Fibroblast of lung (primary cell): ENCODE measurements at regions not wholly inside any gene's neighbourhood (a gene's known extent, or its start where the extent isn't known, plus 50 kb on each side); places are given as distances from the start of the nearest gene placed in this dataset.
A peak's percentile ranks its signal among the peaks of the same experiment; 100 is the strongest.

Experiments
- DNase-seq, 2 donors: peaks; one replicate each; pipeline versions ENCODE4 v3.0.0 to v3.0.0-alpha.2; 2010; ENCODE audit warnings: low read depth in 2 of 2
- H2AFZ ChIP-seq: 2 replicates; pipeline ENCODE4 v1.5.1; 2012; ENCODE audit warnings: low read length, control low read depth, inconsistent platforms
- H3K27ac ChIP-seq: 2 replicates; pipeline ENCODE4 v1.5.1; 2011; ENCODE audit warnings: low read length, control low read depth; ENCODE audit not compliant: insufficient read depth
- H3K27me3 ChIP-seq: 2 replicates; pipeline ENCODE4 v1.5.1; 2011; ENCODE audit warnings: mild to moderate bottlenecking, low read length; ENCODE audit not compliant: control insufficient read depth, insufficient read depth
- H3K36me3 ChIP-seq: 2 replicates; pipeline ENCODE4 v1.5.1; 2011; ENCODE audit warnings: low read length; ENCODE audit not compliant: control insufficient read depth, insufficient read depth
- H3K4me1 ChIP-seq: 2 replicates; pipeline ENCODE4 v1.5.1; 2011; ENCODE audit warnings: low read length; ENCODE audit not compliant: control insufficient read depth, insufficient read depth; ENCODE audit errors: extremely low read depth
- H3K4me2 ChIP-seq: 2 replicates; pipeline ENCODE4 v1.5.1; 2011; ENCODE audit warnings: low read length, control low read depth; ENCODE audit not compliant: insufficient read depth; ENCODE audit errors: extremely low read depth
- H3K4me3 ChIP-seq, 4 experiments: fragments of 200-600 bp in 1 of 4; sonication (generic) in 1 of 4; replicated peaks in 1 of 4; 2 replicates each; pipeline ENCODE4 v1.5.1; 2011 to 2016; ENCODE audit warnings: low read length in 4 of 4, low read depth in 3 of 4, mild to moderate bottlenecking in 3 of 4, control low read depth in 2 of 4, inconsistent platforms in 1 of 4, mixed read lengths in 1 of 4; ENCODE audit not compliant: insufficient read depth in 1 of 4; ENCODE audit errors: control extremely low read depth in 1 of 4
- H3K79me2 ChIP-seq: 2 replicates; pipeline ENCODE4 v1.5.1; 2012; ENCODE audit warnings: mild to moderate bottlenecking, low read length, inconsistent platforms; ENCODE audit not compliant: control insufficient read depth, insufficient read depth
- H3K9ac ChIP-seq: 2 replicates; pipeline ENCODE4 v1.5.1; 2011; ENCODE audit warnings: mild to moderate bottlenecking, low read length, control low read depth; ENCODE audit not compliant: insufficient read depth
- H3K9me3 ChIP-seq: 2 replicates; pipeline ENCODE4 v1.5.1; 2012; ENCODE audit warnings: low read depth, low read length; ENCODE audit not compliant: control insufficient read depth, insufficient read depth
- H4K20me1 ChIP-seq: 2 replicates; pipeline ENCODE4 v1.5.1; 2011; ENCODE audit warnings: low read length; ENCODE audit not compliant: control insufficient read depth, insufficient read depth; ENCODE audit errors: extremely low read depth
- CTCF ChIP-seq, 2 donors: IDR thresholded peaks in 1 of 2; conservative IDR thresholded peaks in 1 of 2; 1 replicate in 1 of 2; 2 replicates in 1 of 2; pipeline ENCODE4 v1.5.1; 2011 to 2012; ENCODE audit warnings: low read length in 2 of 2, control low read depth in 1 of 2, inconsistent platforms in 1 of 2, low read depth in 1 of 2, mild to moderate bottlenecking in 1 of 2
- EZH2 ChIP-seq: IDR thresholded peaks from 2 replicates; pipeline ENCODE4 v1.5.1; 2012; ENCODE audit warnings: low read length, control low read depth, mild to moderate bottlenecking; ENCODE audit errors: missing control alignments

GRCh38 chr4:181323061-181323460 lies 920.1 kb upstream of the TENM3 start:
- Histone ChIP-seq H3K4me1 (no peaks in the 10 kb centered on the region), H3K9me3 (no peaks in the 10 kb centered on the region), H2AFZ (no peak overlapping the region), H3K36me3 (no peaks in the 10 kb centered on the region), H3K4me3 (no peak overlapping the region), H3K27ac (no peak overlapping the region), H3K79me2 (no peaks in the 10 kb centered on the region), H3K9ac (no peak overlapping the region), H3K4me2 (no peak overlapping the region), H3K27me3 (no peaks in the 10 kb centered on the region), H4K20me1 (no peaks in the 10 kb centered on the region)
- no peak for DNase-seq
- TF ChIP-seq EZH2 (no peak), CTCF (conservative IDR thresholded peaks at IDR 0.05 in 1 of 2, IDR thresholded peaks at IDR 0.05 in 1 of 2; ENCODE audit: low read depth in 1 of 2, low read length in 2 of 2) (no peak)

GRCh38 chr4:181330654-181331201 lies 912.5 kb upstream of the TENM3 start:
- Histone ChIP-seq H3K36me3 (no peaks in the 10 kb centered on the region), H3K9ac (no peak overlapping the region), H2AFZ (no peak overlapping the region), H4K20me1 (no peaks in the 10 kb centered on the region), H3K4me3 (no peak overlapping the region), H3K4me2 (no peak overlapping the region), H3K27ac (no peak overlapping the region), H3K27me3 (no peaks in the 10 kb centered on the region), H3K4me1 (no peaks in the 10 kb centered on the region), H3K79me2 (no peaks in the 10 kb centered on the region), H3K9me3 (no peaks in the 10 kb centered on the region)
- DNase-seq, result no peak
- TF ChIP-seq CTCF (conservative IDR thresholded peaks at IDR 0.05 in 1 of 2, IDR thresholded peaks at IDR 0.05 in 1 of 2; ENCODE audit: low read depth in 1 of 2, low read length in 2 of 2), result no peak
- no peak for TF ChIP-seq EZH2

GRCh38 chr4:181331214-181331613 lies 912.0 kb upstream of the TENM3 start:
- Histone ChIP-seq H3K4me1 (no peaks in the 10 kb centered on the region), H2AFZ (no peak overlapping the region), H3K36me3 (no peaks in the 10 kb centered on the region), H3K4me3 (no peak overlapping the region), H3K27ac (no peak overlapping the region), H3K79me2 (no peaks in the 10 kb centered on the region), H3K4me2 (no peak overlapping the region), H4K20me1 (no peaks in the 10 kb centered on the region), H3K27me3 (no peaks in the 10 kb centered on the region), H3K9ac (no peak overlapping the region), H3K9me3 (no peaks in the 10 kb centered on the region)
- TF ChIP-seq EZH2, result no peak
- TF ChIP-seq CTCF (conservative IDR thresholded peaks at IDR 0.05 in 1 of 2, IDR thresholded peaks at IDR 0.05 in 1 of 2; ENCODE audit: low read depth in 1 of 2, low read length in 2 of 2), result no peak
- DNase-seq, result peak in 1 of 2 donors; percentile 2
